HUES64 (cell line): ENCODE measurements at regions not wholly inside any gene's neighbourhood (a gene's known extent, or its start where the extent isn't known, plus 50 kb on each side); places are given as distances from the start of the nearest gene placed in this dataset.

Source experiments
- H3K27ac ChIP-seq: 2 replicates; pipeline ENCODE4 v1.7.0; 2013; ENCODE audit warnings: low read depth, low read length, inconsistent platforms
- H3K27me3 ChIP-seq: 2 replicates; pipeline ENCODE4 v1.6.1; 2013; ENCODE audit warnings: mild to moderate bottlenecking, low read length; ENCODE audit not compliant: insufficient read depth
- H3K36me3 ChIP-seq: 2 replicates; pipeline ENCODE4 v1.6.1; 2013; ENCODE audit warnings: mild to moderate bottlenecking, low read length; ENCODE audit not compliant: insufficient read depth
- H3K4me1 ChIP-seq: 2 replicates; pipeline ENCODE4 v1.6.1; 2013; ENCODE audit warnings: mild to moderate bottlenecking, low read length, moderate library complexity; ENCODE audit not compliant: insufficient read depth
- H3K4me3 ChIP-seq: 2 replicates; pipeline ENCODE4 v1.5.1; 2013; ENCODE audit warnings: mild to moderate bottlenecking, low read length, moderate library complexity
- H3K9ac ChIP-seq: 2 replicates; pipeline ENCODE4 v1.6.1; 2013; ENCODE audit warnings: mild to moderate bottlenecking, low read depth, low read length
- H3K9me3 ChIP-seq: 2 replicates; pipeline ENCODE4 v1.6.1; 2013; ENCODE audit warnings: low read depth, low read length; ENCODE audit not compliant: insufficient read depth
- WGBS: fragments of 150-250, 120-280 bp; methylation state at CpG from one replicate; pipeline ENCODE4 v1.1.7; 2013; ENCODE audit warnings: missing lambda C conversion rate; 5-methylcytosine and 5-hydroxymethylcytosine counted together

- H3K27ac ChIP-seq, result no peak overlapping the region
- H3K9ac ChIP-seq, result no peak overlapping the region
- no peaks in the 10 kb centered on the region for H3K36me3 ChIP-seq
- 88% methylated on average over 3 of the region's 3 CpGs for WGBS
- H3K9me3 ChIP-seq, result no peaks in the 10 kb centered on the region
- H3K4me3 ChIP-seq, result no peak overlapping the region
- H3K4me1 ChIP-seq, result no peaks in the 10 kb centered on the region
- no peaks in the 10 kb centered on the region for H3K27me3 ChIP-seq
These were observed 781.2 kb downstream of the FLRT2 start for GRCh38 chr14:86311151-86311550.

GRCh38 chr14:86310611-86311010, 780.7 kb downstream of the FLRT2 start:
- no peaks in the 10 kb centered on the region for H3K36me3 ChIP-seq
- no peak overlapping the region for H3K9ac ChIP-seq
- H3K27me3 ChIP-seq, result no peaks in the 10 kb centered on the region
- no peak overlapping the region for H3K4me3 ChIP-seq
- no peaks in the 10 kb centered on the region for H3K9me3 ChIP-seq
- H3K4me1 ChIP-seq, result no peaks in the 10 kb centered on the region
- no peak overlapping the region for H3K27ac ChIP-seq

- WGBS, result 92% methylated on average over 4 of the region's 6 CpGs
- H3K4me3 ChIP-seq, result no peak overlapping the region
- no peaks in the 10 kb centered on the region for H3K36me3 ChIP-seq
- no peak overlapping the region for H3K27ac ChIP-seq
- no peaks in the 10 kb centered on the region for H3K27me3 ChIP-seq
- H3K4me1 ChIP-seq, result no peaks in the 10 kb centered on the region
- H3K9ac ChIP-seq, result no peak overlapping the region
- H3K9me3 ChIP-seq, result no peaks in the 10 kb centered on the region
These were observed 780.2 kb downstream of the FLRT2 start for GRCh38 chr14:86310148-86310547.

- Histone ChIP-seq H3K4me3 (no peak overlapping the region), H3K27ac (no peak overlapping the region), H3K4me1 (no peaks in the 10 kb centered on the region), H3K36me3 (no peaks in the 10 kb centered on the region), H3K9me3 (no peaks in the 10 kb centered on the region), H3K27me3 (no peaks in the 10 kb centered on the region), H3K9ac (no peak overlapping the region)
- 100% methylated on average over 1 of the region's 2 CpGs for WGBS
These were observed 775.1 kb downstream of the FLRT2 start for GRCh38 chr14:86305058-86305457.

GRCh38 chr14:86299994-86300393, 770.0 kb downstream of the FLRT2 start:
- Histone ChIP-seq H3K36me3 (no peaks in the 10 kb centered on the region), H3K9ac (no peak overlapping the region), H3K27me3 (no peaks in the 10 kb centered on the region), H3K27ac (no peak overlapping the region), H3K9me3 (no peaks in the 10 kb centered on the region), H3K4me1 (0 out of 2 replicates have a peak, but pooled peaks cover 4% of the 10 kb centered on the region), H3K4me3 (no peak overlapping the region)
- WGBS, result 79% methylated on average over 3 of the region's 3 CpGs

- H3K36me3 ChIP-seq, result no peaks in the 10 kb centered on the region
- no peaks in the 10 kb centered on the region for H3K27me3 ChIP-seq
- H3K4me1 ChIP-seq, result 0 out of 2 replicates have a peak, but pooled peaks cover 4% of the 10 kb centered on the region
- H3K27ac ChIP-seq, result no peak overlapping the region
- H3K9me3 ChIP-seq, result no peaks in the 10 kb centered on the region
- H3K4me3 ChIP-seq, result no peak overlapping the region
- no peak overlapping the region for H3K9ac ChIP-seq
- WGBS, result no CpG with 5 or more reads among the region's 1 CpG
These were observed 766.2 kb downstream of the FLRT2 start for GRCh38 chr14:86296173-86296572.

- 100% methylated on average over 1 of the region's 2 CpGs for WGBS
- no peaks in the 10 kb centered on the region for H3K36me3 ChIP-seq
These were observed 758.4 kb downstream of the FLRT2 start for GRCh38 chr14:86288336-86288735.

GRCh38 chr14:86279405-86279804, 749.5 kb downstream of the FLRT2 start:
- H3K27ac ChIP-seq, result no peak overlapping the region
- H3K36me3 ChIP-seq, result no peaks in the 10 kb centered on the region
- WGBS, result 78% methylated on average over 3 of the region's 3 CpGs
- H3K9me3 ChIP-seq, result peaks cover 18% of the 10 kb centered on the region
- H3K4me3 ChIP-seq, result no peak overlapping the region
- no peaks in the 10 kb centered on the region for H3K4me1 ChIP-seq
- H3K27me3 ChIP-seq, result no peaks in the 10 kb centered on the region
- H3K9ac ChIP-seq, result no peak overlapping the region

More at GRCh38 chr14:86288336-86288735, 758.4 kb downstream of the FLRT2 start:
- 0 out of 2 replicates have a peak, but pooled peaks cover 4% of the 10 kb centered on the region for H3K4me1 ChIP-seq
- H3K9me3 ChIP-seq, result no peaks in the 10 kb centered on the region
- H3K9ac ChIP-seq, result no peak overlapping the region
- no peaks in the 10 kb centered on the region for H3K27me3 ChIP-seq
- no peak overlapping the region for H3K27ac ChIP-seq
- no peak overlapping the region for H3K4me3 ChIP-seq

- 100% methylated on average over 2 of the region's 2 CpGs for WGBS
- Histone ChIP-seq H3K4me1 (no peaks in the 10 kb centered on the region), H3K9ac (no peak overlapping the region), H3K36me3 (no peaks in the 10 kb centered on the region), H3K27me3 (no peaks in the 10 kb centered on the region), H3K4me3 (no peak overlapping the region), H3K27ac (no peak overlapping the region), H3K9me3 (no peaks in the 10 kb centered on the region)
These were observed 728.0 kb downstream of the FLRT2 start for GRCh38 chr14:86257973-86258372.

- Histone ChIP-seq H3K9ac (no peak overlapping the region), H3K4me3 (no peak overlapping the region), H3K9me3 (no peaks in the 10 kb centered on the region), H3K36me3 (no peaks in the 10 kb centered on the region), H3K27ac (no peak overlapping the region), H3K27me3 (no peaks in the 10 kb centered on the region), H3K4me1 (peaks cover 8% of the 10 kb centered on the region; the same call in 1 of the 2 replicates)
These were observed 713.2 kb downstream of the FLRT2 start for GRCh38 chr14:86243158-86243557.

- H3K4me1 ChIP-seq, result peaks cover 22% of the 10 kb centered on the region
- H3K27me3 ChIP-seq, result no peaks in the 10 kb centered on the region
- WGBS, result 46% methylated on average over 4 of the region's 4 CpGs
- H3K27ac ChIP-seq, result peak overlapping the region; percentile 12; the same call in 1 of the 2 replicates
- no peaks in the 10 kb centered on the region for H3K36me3 ChIP-seq
- peak overlapping the region; percentile 17; the same call in 1 of the 2 replicates for H3K9ac ChIP-seq
- H3K4me3 ChIP-seq, result no peak overlapping the region
- no peaks in the 10 kb centered on the region; the same call in 1 of the 2 replicates for H3K9me3 ChIP-seq
These were observed 707.8 kb downstream of the FLRT2 start for GRCh38 chr14:86237733-86238132.

GRCh38 chr14:86221755-86222154, 691.8 kb downstream of the FLRT2 start:
- 86% methylated on average over 3 of the region's 3 CpGs for WGBS

More at GRCh38 chr14:86221755-86222154, 691.8 kb downstream of the FLRT2 start:
- Histone ChIP-seq H3K9ac (no peak overlapping the region), H3K4me3 (no peak overlapping the region), H3K36me3 (no peaks in the 10 kb centered on the region), H3K9me3 (no peaks in the 10 kb centered on the region), H3K4me1 (peaks cover 13% of the 10 kb centered on the region), H3K27ac (no peak overlapping the region), H3K27me3 (no peaks in the 10 kb centered on the region)
